Astrocyte (in vitro differentiated cells and primary cell): ENCODE measurements at regions not wholly inside any gene's neighbourhood (a gene's known extent, or its start where the extent isn't known, plus 50 kb on each side); places are given as distances from the start of the nearest gene placed in this dataset.

ENCODE experiments used
- CTCF ChIP-seq: IDR thresholded peaks from 2 replicates; pipeline ENCODE4 v1.5.1; 2011; ENCODE audit warnings: low read depth, mild to moderate bottlenecking, inconsistent platforms, low read length, moderate library complexity; ENCODE audit not compliant: insufficient read depth
- EZH2 ChIP-seq: IDR thresholded peaks from 2 replicates; pipeline ENCODE4 v1.6.1; 2012; ENCODE audit warnings: mild to moderate bottlenecking, low read length, inconsistent platforms; ENCODE audit not compliant: insufficient read depth

- TF ChIP-seq CTCF (no peak), EZH2 (no peak)
Observed at GRCh38 chr9:99391937-99392594, 170.0 kb downstream of the SEC61B start.
